ENCODE measurements at regions not wholly inside any gene's neighbourhood (a gene's known extent, or its start where the extent isn't known, plus 50 kb on each side); places are given as distances from the start of the nearest gene placed in this dataset.
A peak's percentile ranks its signal among the peaks of the same experiment; 100 is the strongest.

- dilution Hi-C loops (cut with MboI; ENCODE audit: extremely low pct_ligation_motif_present, low sequenced_read_pairs) = no loop called here
- Histone ChIP-seq H3K9me3 (ENCODE audit: control insufficient read depth, low read depth, low read length) (no peaks in the 10 kb centered on the region), H3K79me2 (ENCODE audit: control insufficient read depth, insufficient read depth, low read length) (no peaks in the 10 kb centered on the region), H3K4me2 (ENCODE audit: control insufficient read depth, extremely low read depth, insufficient read depth, low read depth, low read length) (no peak overlapping the region), H3K27ac (ENCODE audit: control insufficient read depth, insufficient read depth, low read length) (no peak overlapping the region), H3K27me3 (ENCODE audit: control insufficient read depth, extremely low read depth, insufficient read depth, low read length) (no peaks in the 10 kb centered on the region), H4K20me1 (ENCODE audit: control insufficient read depth, extremely low read depth, insufficient read depth, low read length) (no peaks in the 10 kb centered on the region), H3K9ac (ENCODE audit: control insufficient read depth, extremely low read depth, insufficient read depth, low read length) (no peak overlapping the region), H3K36me3 (ENCODE audit: control insufficient read depth in 2 of 2, extremely low read depth in 1 of 2, insufficient read depth in 2 of 2, low read length in 2 of 2) (no peaks in the 10 kb centered on the region), H3K4me1 (ENCODE audit: control insufficient read depth, extremely low read depth, insufficient read depth, low read length) (peaks cover 18% of the 10 kb centered on the region), H3K9me1 (ENCODE audit: control insufficient read depth, extremely low read depth, insufficient read depth, low read length) (no peaks in the 10 kb centered on the region), H2AFZ (ENCODE audit: control insufficient read depth, low read length) (no peak overlapping the region), H3K4me3 (ENCODE audit: control insufficient read depth in 2 of 3, extremely low read depth in 1 of 3, insufficient read depth in 2 of 3, low read depth in 1 of 3, low read length in 3 of 3) (no peak overlapping the region)
- FAIRE-seq (no peak), DNase-seq (ENCODE audit: low read depth, low spot score) (no peak)
- no peak for TF ChIP-seq EZH2 (IDR thresholded peaks at IDR 0.05; ENCODE audit: low read length)
Measured at GRCh38 chr4:123060039-123060770, 137.8 kb upstream of the NUDT6 start.

GRCh38 chr4:123064390-123064789 is 142.0 kb upstream of the NUDT6 start:
- DNase-seq (ENCODE audit: low read depth, low spot score) = peak; percentile 46
- no peaks in the 10 kb centered on the region for H3K9me1 ChIP-seq (ENCODE audit: control insufficient read depth, extremely low read depth, insufficient read depth, low read length)
- H3K79me2 ChIP-seq (ENCODE audit: control insufficient read depth, insufficient read depth, low read length) = no peaks in the 10 kb centered on the region
- H2AFZ ChIP-seq (ENCODE audit: control insufficient read depth, low read length) = no peak overlapping the region
- H3K4me1 ChIP-seq (ENCODE audit: control insufficient read depth, extremely low read depth, insufficient read depth, low read length) = peaks cover 11% of the 10 kb centered on the region
- no peaks in the 10 kb centered on the region for H4K20me1 ChIP-seq (ENCODE audit: control insufficient read depth, extremely low read depth, insufficient read depth, low read length)
- H3K27me3 ChIP-seq (ENCODE audit: control insufficient read depth, extremely low read depth, insufficient read depth, low read length) = no peaks in the 10 kb centered on the region
- no peaks in the 10 kb centered on the region for H3K36me3 ChIP-seq (ENCODE audit: control insufficient read depth in 2 of 2, extremely low read depth in 1 of 2, insufficient read depth in 2 of 2, low read length in 2 of 2)
- no peaks in the 10 kb centered on the region for H3K9me3 ChIP-seq (ENCODE audit: control insufficient read depth, low read depth, low read length)
- TF ChIP-seq EZH2 (IDR thresholded peaks at IDR 0.05; ENCODE audit: low read length) (no peak), CTCF (optimal IDR thresholded peaks at IDR 0.05 in 1 of 3, IDR thresholded peaks at IDR 0.05 in 1 of 3, conservative IDR thresholded peaks at IDR 0.05 in 1 of 3; ENCODE audit: extremely low read depth in 1 of 3, insufficient read depth in 2 of 3, low read length in 3 of 3) (no peak)
- no peak overlapping the region for H3K4me2 ChIP-seq (ENCODE audit: control insufficient read depth, extremely low read depth, insufficient read depth, low read depth, low read length)
- peak; percentile 84 for FAIRE-seq
- dilution Hi-C loops (cut with MboI; ENCODE audit: extremely low pct_ligation_motif_present, low sequenced_read_pairs) = no loop called here
- no peak overlapping the region for H3K9ac ChIP-seq (ENCODE audit: control insufficient read depth, extremely low read depth, insufficient read depth, low read length)
- no peak overlapping the region for H3K4me3 ChIP-seq (ENCODE audit: control insufficient read depth in 2 of 3, extremely low read depth in 1 of 3, insufficient read depth in 2 of 3, low read depth in 1 of 3, low read length in 3 of 3)
- H3K27ac ChIP-seq (ENCODE audit: control insufficient read depth, insufficient read depth, low read length) = no peak overlapping the region

DNA sequence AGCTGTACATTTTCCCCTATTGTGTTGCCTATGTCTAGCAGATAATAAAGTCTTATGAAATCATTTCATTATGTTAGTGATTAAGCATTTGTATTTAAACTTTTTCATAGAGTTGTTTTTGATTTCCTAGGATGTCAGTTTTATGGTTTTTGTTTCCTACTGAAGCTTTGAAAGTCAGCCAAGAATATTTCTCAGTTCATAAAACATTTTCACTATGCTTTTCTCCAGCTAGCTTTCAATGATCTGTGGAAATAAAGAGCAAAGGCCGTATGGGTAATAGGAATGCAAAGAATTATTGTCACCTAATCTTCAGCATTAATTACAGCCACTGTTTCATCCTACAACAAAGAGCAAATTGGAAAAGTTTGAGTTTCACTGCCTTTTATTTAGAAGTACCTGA is 145.7 kb upstream of the NUDT6 start:
- Histone ChIP-seq H3K9ac (ENCODE audit: control insufficient read depth, extremely low read depth, insufficient read depth, low read length) (no peak overlapping the region), H3K9me3 (ENCODE audit: control insufficient read depth, low read depth, low read length) (no peaks in the 10 kb centered on the region), H3K4me3 (ENCODE audit: control insufficient read depth in 2 of 3, extremely low read depth in 1 of 3, insufficient read depth in 2 of 3, low read depth in 1 of 3, low read length in 3 of 3) (no peak overlapping the region), H3K27me3 (ENCODE audit: control insufficient read depth, extremely low read depth, insufficient read depth, low read length) (no peaks in the 10 kb centered on the region), H4K20me1 (ENCODE audit: control insufficient read depth, extremely low read depth, insufficient read depth, low read length) (no peaks in the 10 kb centered on the region), H2AFZ (ENCODE audit: control insufficient read depth, low read length) (no peak overlapping the region), H3K4me2 (ENCODE audit: control insufficient read depth, extremely low read depth, insufficient read depth, low read depth, low read length) (no peak overlapping the region), H3K9me1 (ENCODE audit: control insufficient read depth, extremely low read depth, insufficient read depth, low read length) (no peaks in the 10 kb centered on the region), H3K79me2 (ENCODE audit: control insufficient read depth, insufficient read depth, low read length) (no peaks in the 10 kb centered on the region), H3K27ac (ENCODE audit: control insufficient read depth, insufficient read depth, low read length) (no peak overlapping the region), H3K4me1 (ENCODE audit: control insufficient read depth, extremely low read depth, insufficient read depth, low read length) (peaks cover 11% of the 10 kb centered on the region), H3K36me3 (ENCODE audit: control insufficient read depth in 2 of 2, extremely low read depth in 1 of 2, insufficient read depth in 2 of 2, low read length in 2 of 2) (no peaks in the 10 kb centered on the region)
- TF ChIP-seq CTCF (optimal IDR thresholded peaks at IDR 0.05 in 1 of 3, IDR thresholded peaks at IDR 0.05 in 1 of 3, conservative IDR thresholded peaks at IDR 0.05 in 1 of 3; ENCODE audit: extremely low read depth in 1 of 3, insufficient read depth in 2 of 3, low read length in 3 of 3) (no peak), EZH2 (IDR thresholded peaks at IDR 0.05; ENCODE audit: low read length) (no peak)
- no peak for DNase-seq (ENCODE audit: low read depth, low spot score)
- FAIRE-seq = no peak
- dilution Hi-C loops (cut with MboI; ENCODE audit: extremely low pct_ligation_motif_present, low sequenced_read_pairs) = no loop called here

Data from keratinocyte (primary cell).